NCI-H2107 treated with DMSO at 0.1 percent for 48 hours (cell line): ENCODE measurements at regions not wholly inside any gene's neighbourhood (a gene's known extent, or its start where the extent isn't known, plus 50 kb on each side); places are given as distances from the start of the nearest gene placed in this dataset.

Experiments used
- DNase-seq: peaks from one replicate; lab custom pipeline; 2025; ENCODE audit not compliant: unreplicated experiment; lab: John Stamatoyannopoulos, UW

DNA sequence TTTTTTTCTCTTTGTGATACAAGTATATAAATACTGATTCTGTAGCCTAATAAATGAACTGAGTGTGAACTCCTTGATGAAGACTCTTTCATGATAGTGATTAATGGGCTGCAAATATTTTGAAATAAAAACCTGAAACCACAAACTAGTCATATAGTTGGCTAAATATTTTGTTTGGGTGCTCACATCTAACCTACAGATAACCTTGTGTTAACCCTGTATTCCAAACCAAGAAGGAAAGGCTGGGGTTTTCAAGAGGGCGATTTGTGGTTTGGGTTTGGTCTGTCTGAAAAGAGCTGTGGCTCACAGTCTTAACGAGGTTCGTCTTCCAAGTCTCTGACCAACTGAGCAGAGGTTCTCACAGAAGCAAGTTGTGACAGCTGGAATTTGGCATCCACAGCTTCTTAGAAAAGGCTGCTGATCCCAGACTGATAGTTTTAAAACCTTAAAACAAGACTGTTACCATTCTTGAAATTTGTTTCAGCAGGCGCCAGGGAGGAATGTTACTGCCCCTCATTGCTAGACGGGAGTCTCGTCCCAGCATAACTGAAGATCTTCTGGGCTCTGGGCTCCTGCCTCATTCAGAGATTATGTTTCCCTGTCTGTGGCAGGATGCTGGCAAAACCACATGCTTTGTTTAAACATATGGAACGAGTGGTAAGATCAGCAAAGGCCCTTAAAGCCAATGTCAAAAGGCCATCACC, 736.4 kb upstream of the MARCKS start:
- DNase-seq: peak; percentile 26

DNA sequence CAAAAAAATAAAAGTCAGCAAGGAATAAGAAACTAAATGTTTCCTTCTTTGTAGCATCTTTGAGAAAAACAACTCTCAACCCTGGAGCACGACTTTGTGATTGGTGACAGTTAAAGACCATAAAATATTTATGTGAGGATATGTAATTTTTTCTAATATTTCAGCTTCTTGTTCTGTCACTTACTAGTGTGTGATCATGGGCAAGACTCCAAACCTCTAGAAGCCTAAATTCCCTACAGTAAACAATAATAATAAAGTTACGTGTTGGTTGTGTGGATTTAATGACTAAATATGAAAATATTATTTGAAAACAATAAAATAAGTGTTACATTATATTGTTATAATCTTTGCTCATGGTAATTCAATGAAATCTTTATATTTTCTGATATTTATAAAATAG, 735.6 kb upstream of the MARCKS start:
- no peak for DNase-seq

DNA sequence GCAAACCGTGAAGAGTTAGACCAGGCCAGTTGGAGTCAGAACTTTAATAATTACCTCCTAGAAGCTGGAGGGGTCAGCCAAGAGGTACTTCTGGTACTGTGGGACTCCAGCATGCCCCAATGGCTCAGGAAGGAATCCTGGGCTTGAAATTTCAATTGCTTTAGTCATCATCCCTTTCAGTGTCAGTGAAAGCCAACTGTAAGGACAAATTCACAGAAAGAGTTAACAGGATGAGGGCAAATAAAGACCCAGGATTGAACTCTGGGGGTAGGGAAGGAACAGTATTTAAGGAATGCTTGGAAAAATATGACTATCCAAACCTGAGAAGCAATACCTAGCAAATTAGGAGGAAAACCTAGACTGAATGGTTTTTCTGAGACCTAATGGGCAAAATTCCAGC, 735.1 kb upstream of the MARCKS start:
- DNase-seq: no peak

DNA sequence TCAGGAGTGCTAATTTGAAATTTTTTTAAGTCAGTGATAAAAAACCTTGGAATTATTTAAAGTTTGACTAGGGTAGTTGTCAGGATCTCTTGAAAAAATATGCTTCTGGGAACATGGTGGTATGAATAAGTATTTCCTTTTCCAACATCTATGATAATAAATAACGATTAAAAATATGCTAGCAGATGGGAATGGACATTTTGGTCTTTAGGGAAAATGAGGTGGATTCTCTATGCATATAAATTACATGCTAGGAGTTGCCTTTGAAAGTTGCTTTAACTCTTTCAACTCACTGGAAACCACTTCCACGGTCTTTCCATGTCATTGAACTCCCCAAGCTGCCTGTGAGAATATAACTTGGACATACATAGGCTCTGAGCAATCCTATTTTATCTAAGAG, 731.5 kb upstream of the MARCKS start:
- no peak for DNase-seq

DNA sequence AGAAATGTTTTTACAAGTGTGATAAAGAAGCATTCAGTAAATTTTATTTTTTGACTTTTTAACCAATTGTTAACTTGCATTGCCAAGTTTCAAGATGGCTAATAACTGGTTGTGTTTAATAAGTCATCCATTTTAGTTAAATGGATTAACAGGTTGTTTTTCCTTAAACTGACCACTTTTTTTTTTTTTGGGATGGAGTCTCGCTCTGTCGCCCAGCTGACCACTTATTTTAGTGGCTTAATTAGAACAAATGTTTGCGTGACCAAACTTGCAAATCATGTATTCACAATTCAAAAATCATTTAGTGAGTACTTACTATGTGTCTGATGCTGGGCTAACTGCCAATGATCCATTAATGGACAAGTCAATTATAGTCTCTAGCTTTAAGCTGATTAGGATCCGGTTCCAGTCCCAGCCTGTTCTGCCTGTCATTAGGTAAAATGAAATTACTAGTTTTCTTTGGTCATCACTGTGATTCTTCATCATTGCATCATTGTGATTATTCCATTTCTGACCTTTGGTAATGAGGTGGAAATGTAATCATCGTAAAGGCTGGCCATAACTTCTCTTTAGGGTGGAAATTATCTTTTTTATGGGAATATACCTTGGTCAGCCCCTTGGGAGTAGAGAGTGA, 729.2 kb upstream of the MARCKS start:
- DNase-seq: no peak

DNA sequence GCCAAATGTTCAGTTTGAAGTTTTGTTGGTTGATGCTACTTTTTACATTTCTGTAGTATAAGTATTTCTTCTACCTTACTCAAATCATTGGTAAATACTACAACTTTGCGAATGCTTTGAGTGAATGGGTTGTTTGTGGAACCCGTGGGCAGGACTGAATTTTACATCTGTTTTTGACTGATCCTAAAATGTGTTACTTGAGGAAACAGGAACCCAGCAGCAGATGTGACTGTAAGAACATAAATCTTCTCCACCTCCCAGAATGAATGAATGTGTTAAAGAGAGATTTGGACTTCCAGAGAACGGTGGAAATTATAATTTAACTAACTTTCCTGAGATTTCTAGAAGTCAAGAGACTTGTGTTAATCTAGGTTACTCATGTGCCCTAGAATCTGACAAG, 728.5 kb upstream of the MARCKS start:
- no peak for DNase-seq

DNA sequence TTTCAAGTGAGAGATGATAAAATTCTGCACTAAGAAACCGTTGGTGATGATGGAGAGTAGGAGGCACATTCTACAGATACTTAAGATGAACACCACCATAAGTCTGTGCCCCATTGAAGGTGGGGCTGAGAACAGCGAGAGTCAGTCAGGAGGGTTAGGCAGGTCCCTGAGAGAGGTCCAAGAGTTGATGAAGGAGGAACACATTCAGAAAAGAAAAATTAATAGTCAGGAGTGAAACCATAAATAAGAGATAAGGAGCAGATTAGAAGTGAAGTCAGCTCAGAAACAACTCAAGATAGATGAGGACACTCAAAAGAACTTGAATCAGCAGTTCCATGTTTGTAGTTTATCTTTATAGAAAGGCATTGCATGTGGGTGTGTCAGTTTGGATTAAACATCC, 727.2 kb upstream of the MARCKS start:
- no peak for DNase-seq

DNA sequence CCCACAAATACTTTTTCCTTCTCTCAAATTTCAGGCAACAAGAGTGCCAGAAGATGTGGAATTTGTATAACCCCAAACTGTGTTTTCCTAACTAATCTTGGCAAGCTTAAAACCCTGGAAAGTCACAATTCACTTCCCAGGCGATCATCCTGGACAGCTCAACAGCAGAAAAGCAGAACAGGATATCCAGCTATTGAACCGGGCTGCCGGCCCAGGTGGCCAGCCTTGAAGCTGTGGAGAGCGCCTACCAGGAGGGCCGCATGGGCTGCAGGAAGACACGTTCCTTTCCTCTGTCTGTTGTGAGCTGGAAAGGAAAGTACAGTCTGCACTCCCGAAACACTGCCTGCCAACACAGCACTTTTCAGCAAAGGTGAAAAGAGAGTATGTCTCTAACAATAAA, 719.7 kb upstream of the MARCKS start:
- DNase-seq: no peak

DNA sequence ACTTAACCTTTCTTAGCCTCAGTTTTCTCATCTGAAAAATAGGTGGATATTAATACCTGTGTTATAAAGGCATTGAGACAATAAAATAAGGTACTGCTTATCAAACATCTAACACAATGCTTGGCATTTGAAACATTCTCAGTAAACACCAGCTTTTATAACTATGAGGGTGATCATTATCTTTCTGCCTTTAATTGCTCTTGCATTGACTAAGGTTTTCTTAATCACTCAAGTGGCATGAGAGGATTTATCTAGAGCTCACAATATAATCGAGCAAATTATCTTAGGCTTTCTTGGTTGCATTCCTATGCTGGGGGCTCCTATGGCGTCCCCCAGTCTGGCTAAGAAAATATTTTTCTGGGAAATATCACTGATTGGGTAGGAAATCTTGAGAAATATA, 716.4 kb upstream of the MARCKS start:
- DNase-seq: no peak

DNA sequence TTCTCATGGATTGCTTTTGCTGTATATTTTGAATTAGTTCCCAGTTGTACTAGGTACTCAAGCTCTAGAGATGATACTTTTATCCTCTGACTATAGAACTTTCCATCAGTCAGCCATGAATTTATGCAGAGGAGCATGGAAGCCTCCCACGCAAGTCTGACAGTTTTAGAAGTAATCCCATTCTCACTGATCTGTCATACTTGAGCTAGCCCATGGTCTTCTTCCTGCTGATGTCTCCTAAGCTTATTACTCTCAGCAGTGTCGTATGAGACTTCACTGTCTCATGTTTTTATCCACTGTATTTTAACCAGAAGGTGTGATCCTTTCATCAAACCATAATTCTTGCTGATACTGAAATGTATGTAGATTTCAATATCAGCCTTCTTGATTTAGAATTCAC, 715.2 kb upstream of the MARCKS start:
- no peak for DNase-seq

DNA sequence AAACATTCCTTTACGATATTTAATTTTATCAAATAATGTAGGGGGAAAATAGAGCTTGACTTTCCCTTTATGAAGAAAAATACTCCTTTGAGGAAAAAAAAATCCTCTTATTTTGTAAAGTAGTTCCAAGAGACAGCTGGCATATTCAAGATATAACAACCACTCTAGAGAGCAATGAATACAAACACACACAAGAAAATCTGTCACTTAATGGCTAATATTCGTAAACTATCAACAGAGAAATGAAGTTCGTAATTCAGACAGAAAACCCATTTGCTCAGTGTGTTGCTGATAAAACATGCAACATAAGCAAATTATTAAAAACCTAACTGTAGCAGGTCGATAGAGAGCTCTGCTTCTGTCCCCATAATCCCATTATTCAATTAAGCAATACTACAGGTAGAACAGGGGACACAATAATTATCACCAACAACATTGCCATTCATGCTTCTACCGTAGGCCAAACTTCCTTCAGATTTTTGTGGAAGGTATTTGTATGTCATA, 714.4 kb upstream of the MARCKS start:
- DNase-seq: no peak

DNA sequence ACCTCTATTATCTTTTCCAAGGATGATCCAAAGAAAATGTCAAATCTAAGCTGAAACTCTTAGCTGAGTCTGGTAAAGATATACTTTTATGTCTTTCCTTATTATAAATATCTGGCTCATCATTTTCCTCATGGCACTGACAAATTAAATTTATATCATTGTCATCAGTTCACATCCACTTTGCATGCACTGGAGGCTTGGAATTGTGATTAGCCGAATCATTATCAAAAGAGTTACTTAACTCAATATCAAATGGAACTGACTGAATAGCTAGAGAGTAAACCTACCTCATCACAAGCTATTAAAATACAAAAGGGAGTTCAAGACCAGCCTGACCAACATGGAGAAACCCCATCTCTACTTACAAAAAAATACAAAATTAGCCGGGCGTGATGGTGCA, 713.9 kb upstream of the MARCKS start:
- no peak for DNase-seq

DNA sequence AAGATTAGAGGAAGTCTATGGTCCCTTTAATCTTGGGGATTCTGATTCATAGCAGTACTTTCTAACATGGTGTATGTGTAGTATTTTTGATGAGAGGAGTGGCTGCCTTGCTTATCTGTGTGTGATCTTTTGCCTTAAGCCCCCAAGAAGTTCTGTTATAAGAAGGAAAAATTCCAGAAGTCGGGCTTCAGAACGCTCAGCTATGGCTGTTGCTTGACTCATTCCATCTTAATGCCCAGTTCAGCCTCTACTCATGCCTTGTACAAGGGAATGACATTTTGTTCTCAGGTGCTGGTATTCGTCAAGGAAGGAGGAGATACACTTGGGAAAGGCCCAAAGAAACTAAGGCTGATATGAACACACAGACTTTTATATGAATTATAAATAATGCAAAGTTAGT, 713.0 kb upstream of the MARCKS start:
- DNase-seq: no peak

DNA sequence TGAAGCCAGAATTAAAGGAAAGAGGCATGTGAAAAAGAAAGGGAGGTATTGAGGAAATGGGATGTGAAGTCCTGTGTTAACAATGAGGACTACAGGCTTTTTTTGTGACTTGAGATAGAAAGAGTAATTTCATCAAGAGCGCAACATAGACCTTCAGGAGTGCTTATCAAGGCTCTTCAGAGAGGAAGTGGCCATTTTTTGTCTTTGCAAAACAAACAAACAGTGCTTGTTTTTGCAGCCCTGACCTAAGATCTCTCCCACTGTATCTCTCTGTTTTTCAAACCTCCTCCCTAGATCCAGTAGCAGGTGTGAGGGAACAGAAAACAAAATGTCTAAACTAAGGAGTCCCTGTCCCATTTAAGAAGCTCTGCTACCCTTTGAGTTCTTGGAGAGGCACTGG, 710.3 kb upstream of the MARCKS start:
- DNase-seq: no peak

DNA sequence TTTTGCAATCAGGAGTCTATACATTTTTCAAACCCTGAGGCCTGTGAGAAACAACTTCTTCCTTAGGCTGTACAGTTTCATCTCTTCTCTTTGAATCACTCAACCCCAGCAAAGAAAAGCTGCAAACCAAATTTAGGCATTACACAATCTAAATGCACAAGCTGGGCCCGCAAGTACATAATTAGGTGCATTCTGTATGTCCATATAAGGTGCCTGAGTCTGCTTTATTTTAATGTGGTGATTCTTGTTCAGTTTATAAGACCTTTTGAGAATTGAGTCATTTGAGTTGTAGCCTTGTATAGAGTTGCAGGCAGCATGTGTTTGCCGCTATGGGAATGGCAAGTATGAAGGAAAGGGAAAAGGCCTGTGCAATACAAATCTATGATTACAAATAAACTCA, 709.6 kb upstream of the MARCKS start:
- DNase-seq: no peak

DNA sequence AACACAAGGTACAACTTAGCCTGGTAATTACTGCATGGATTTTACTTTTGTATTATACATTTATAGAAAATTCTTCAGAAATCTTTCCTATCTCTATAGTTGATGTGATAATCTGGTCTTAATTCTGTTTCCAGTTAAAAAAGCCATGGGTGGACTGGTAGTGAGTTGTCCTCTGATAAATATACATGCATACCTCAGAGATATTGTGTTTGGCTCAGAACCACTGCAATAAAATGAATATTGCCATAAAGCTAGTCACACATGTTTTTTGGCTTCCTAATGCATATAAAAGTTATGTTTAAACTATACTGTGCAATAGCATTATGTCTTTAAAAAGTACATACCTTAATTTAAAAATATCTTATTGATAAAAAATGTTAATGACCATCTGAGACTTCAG, 708.6 kb upstream of the MARCKS start:
- DNase-seq: no peak

DNA sequence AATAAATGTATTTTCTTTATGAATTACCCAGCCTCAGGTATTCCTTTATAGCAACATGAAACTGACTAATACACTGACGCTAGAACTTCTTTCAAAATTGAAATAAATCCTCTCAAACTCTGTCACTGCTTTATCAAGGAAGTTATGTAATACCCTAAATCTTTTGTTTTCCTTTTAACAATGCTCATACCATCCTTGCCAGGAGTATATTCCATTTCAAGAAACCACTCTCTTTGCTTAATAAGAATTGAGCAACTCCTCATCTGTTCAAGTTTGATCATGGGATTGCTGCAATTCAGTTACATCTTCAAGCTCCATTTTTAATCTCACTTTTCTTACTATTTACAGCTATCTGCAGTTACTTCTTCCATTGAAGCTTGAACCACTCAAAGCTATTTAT, 707.6 kb upstream of the MARCKS start:
- DNase-seq: no peak

DNA sequence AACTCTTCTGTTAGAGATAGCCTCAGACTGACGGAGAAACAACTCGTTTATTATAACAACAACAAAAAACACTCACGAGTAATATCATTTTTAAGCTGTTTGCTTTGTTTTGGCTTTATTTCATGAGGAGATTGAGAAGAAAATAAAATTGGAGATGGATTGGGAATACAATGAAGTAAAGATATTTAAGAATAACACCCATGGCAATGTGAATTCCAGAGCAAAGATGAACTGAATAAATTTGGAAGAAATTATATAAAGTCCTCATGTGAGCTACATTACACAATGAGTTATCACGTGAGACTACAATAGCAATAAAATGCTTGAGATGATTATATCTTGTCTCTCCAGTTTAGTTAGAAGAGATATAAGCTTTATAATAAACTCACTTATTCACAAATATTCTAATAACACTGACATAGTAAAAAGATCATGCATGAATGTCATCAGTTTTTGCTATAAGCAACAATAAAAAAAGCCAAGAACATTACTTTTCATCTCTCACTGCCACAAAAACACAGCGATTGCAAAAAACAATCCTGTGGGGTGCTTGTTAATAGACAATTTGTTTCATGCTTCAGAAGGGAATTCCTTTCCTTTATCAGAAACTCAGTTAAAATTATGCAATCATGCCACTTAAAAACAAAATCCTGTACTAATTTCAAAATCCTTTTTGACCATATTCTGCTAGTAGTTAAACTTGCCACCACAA, 696.7 kb upstream of the MARCKS start:
- DNase-seq: no peak

DNA sequence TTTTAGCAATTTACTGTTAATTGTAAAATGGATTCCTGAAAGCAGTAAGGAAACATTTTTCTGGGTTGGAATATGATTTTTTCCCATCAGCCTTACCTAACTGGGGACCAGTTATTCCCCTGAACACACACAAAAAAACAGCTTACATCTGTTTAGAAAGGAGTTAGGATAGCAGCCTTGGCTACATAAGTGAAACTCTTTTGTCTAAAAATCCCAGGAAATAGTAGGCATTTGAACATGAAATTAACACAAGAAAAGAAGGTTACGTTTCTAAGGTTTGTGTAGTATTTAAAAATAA, 696.2 kb upstream of the MARCKS start:
- no peak for DNase-seq

DNA sequence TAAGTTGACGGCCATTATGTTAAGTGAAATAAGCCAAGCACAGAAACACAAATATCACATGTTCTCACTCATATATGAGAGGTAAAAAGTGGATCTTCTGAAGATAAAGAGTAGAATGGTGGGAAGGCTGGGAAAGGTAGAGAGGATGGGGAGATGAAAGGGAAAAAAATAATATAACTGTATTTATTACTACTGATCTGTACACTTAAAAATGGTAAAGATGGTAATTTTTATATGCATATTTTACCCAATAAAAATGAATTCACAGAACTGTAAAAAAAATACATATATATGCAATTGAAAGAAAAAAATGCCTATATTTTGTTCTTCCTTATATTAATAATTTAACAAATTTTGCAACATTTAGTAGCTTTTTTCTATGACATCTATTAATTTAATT, 694.4 kb upstream of the MARCKS start:
- no peak for DNase-seq

DNA sequence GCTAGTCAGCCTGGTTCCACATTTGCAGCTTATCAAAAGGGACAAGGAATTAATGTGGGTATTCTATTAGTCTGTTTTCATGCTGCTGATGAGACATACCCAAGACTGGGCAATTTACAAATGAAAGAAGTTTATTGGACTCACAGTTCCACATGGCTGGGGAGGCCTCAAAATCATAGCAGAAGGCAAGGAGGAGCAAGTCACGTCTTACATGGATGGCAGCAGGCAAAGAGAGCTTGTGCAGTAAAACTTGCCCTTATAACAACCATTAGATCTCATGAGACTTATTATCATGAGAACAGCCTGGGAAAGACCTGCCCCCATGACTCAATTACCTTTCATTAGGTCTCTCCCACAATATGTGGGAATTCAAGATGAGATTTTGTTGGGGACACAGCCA, 689.1 kb upstream of the MARCKS start:
- DNase-seq: no peak

DNA sequence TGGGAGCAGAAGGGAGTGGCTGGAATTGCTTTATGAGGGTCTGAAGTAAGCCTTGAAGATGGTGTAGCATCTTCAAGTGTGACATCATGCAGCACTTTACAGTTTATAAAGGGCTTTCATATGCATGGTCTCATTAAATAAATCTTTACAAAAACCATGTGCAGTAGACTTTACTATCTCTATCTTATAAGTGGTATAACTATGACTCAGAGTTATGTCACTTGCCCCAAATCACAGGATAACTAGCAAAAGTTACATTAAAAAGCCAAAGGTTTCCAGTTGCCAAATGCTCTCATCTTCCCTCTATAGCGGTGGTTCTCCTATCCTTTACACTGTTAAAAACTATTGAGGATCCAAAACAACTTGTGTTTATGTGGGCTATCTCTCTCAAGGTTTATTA, 687.7 kb upstream of the MARCKS start:
- DNase-seq: no peak

DNA sequence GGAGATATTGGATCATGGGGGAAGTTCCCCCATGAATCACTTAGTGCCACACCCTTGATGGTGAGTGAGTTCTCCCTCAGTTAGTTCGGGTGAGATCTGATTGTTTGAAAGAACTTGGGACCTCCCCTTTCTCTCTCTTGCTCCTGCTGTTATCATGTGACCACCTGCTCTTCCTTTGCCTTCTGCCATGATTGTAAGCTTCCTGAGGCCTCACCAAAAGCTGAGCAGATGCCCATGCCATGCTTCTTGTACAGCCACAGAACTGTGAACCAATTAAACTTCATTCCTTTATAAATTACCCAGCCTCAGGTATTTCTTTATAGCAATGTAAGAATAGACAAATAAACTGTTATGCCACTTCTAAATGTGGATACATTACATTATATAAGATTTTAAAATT, 686.7 kb upstream of the MARCKS start:
- DNase-seq: no peak
